ENCODE measurements at regions not wholly inside any gene's neighbourhood (a gene's known extent, or its start where the extent isn't known, plus 50 kb on each side); places are given as distances from the start of the nearest gene placed in this dataset.

DNA sequence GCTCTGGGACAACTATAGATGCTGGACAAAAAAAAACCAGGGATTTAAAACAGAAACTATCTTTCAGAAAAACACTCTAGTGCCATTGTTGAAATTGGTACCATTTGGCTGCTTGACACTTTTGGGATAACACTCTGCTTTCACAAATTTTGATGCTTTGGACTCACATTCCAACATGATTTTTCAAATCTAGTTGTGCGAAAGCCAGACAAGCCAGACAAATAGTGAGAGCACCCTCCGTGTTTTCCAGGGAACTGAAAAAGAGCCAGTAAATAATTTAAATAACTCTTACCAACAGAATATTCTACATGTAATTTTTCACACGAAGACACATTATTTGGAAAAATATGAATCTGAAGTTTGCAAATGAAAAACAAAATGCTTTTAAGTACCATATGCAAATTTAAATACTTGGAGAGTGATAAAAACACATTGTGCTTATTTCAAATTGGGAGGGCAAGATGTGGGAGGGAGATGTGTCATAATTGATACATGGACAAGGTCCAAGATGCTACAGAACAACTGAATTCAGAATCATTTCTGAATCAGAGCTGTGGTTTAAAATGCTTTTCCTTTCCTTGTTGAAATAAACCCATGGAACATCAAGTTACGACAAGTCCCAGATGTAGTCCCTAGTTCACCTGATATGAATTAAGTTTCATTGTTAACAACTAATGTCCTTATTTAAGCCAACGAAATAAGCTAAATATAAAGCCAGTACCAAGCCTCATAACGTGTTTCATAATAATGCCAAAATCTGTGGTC lies 144.2 kb upstream of the SOX2 start:
- POLR2A ChIA-PET (ENCODE audit: partially characterized antibody), result no interaction called here
- H4K20me1 ChIP-seq (replicated peaks in 1 of 2; ENCODE audit: control insufficient read depth in 1 of 2, insufficient read depth in 2 of 2, low read length in 2 of 2), result no peaks in the 10 kb centered on the region

More for the DNA sequence above, 144.2 kb upstream of the SOX2 start:
- H2BK20ac ChIP-seq (ENCODE audit: low read length), result no peak overlapping the region
- no peak overlapping the region for H3K4ac ChIP-seq (replicated peaks; ENCODE audit: insufficient read length, low read depth, low read length)
- no peak overlapping the region for H3K27ac ChIP-seq (ENCODE audit: low read depth, low read length)
- no peak overlapping the region for H3K9ac ChIP-seq (replicated peaks in 1 of 4; ENCODE audit: extremely low read depth in 1 of 4, low read depth in 3 of 4, low read length in 3 of 4)
- H3K79me1 ChIP-seq (ENCODE audit: low read depth, low read length), result no peaks in the 10 kb centered on the region
- no peak overlapping the region for H2BK5ac ChIP-seq (ENCODE audit: low read depth, low read length)
- H3K27me3 ChIP-seq (replicated peaks in 1 of 4; ENCODE audit: control insufficient read depth in 3 of 4, extremely low read depth in 1 of 4, insufficient read depth in 3 of 4, low read length in 3 of 4), result no peaks in the 10 kb centered on the region
- no peak overlapping the region for H3K18ac ChIP-seq (ENCODE audit: extremely low read depth, low read length)
- no peaks in the 10 kb centered on the region; a peak in 1 of 7 replicates for H3K4me1 ChIP-seq (replicated peaks in 1 of 4; ENCODE audit: control insufficient read depth in 3 of 4, insufficient read depth in 4 of 4, low read length in 3 of 4)
- CTCF ChIA-PET (ENCODE audit: partially characterized antibody), result no interaction called here
- H2BK120ac ChIP-seq (replicated peaks; ENCODE audit: low read depth, low read length), result no peak overlapping the region
- H2AK5ac ChIP-seq (ENCODE audit: low read depth, low read length), result no peak overlapping the region
- H3K4me2 ChIP-seq (ENCODE audit: insufficient read depth in 1 of 2, low read depth in 2 of 2, low read length in 2 of 2), result no peak overlapping the region
- FAIRE-seq (no peak), DNase-seq (ENCODE audit: low read depth in 1 of 2, low spot score in 2 of 2) (no peak)
- H3K23me2 ChIP-seq (ENCODE audit: low read depth, low read length), result no peaks in the 10 kb centered on the region; the same call in 1 of the 2 replicates
- H3K9me3 ChIP-seq (ENCODE audit: insufficient read depth in 2 of 2, low read depth in 1 of 2, low read length in 1 of 2), result no peaks in the 10 kb centered on the region
- no peak overlapping the region for H3K4me3 ChIP-seq (ENCODE audit: extremely low read depth in 1 of 4, insufficient read depth in 2 of 4, low read depth in 3 of 4, low read length in 4 of 4)
- H2AFZ ChIP-seq (ENCODE audit: low read length), result no peak overlapping the region
- H3K23ac ChIP-seq (ENCODE audit: insufficient read length), result no peak overlapping the region
- no peak overlapping the region for H4K8ac ChIP-seq (ENCODE audit: extremely low read depth, insufficient read depth, low read length)
- 89% methylated on average over 6 of the region's 6 CpGs; no CpG with 5 or more reads in 1 of the 2 experiments for WGBS, 2 experiments (ENCODE audit: extremely low coverage in 1 of 2, insufficient coverage in 1 of 2, insufficient read length in 1 of 2, insufficient replicate concordance in 2 of 2, low coverage in 1 of 2, low lambda C conversion rate in 2 of 2, missing lambda C conversion rate in 1 of 2)
- no peaks in the 10 kb centered on the region for H3K36me3 ChIP-seq (ENCODE audit: control insufficient read depth in 2 of 4, insufficient read depth in 4 of 4, low read length in 3 of 4)
- H4K5ac ChIP-seq (ENCODE audit: insufficient read length, low read depth, low read length), result no peak overlapping the region
- H3K14ac ChIP-seq (ENCODE audit: insufficient read length), result no peak overlapping the region
- H2BK15ac ChIP-seq (ENCODE audit: low read length), result no peak overlapping the region
- TF ChIP-seq MAFK (IDR thresholded peaks at IDR 0.05; ENCODE audit: low read depth, low read length) (no peak), SUZ12 (IDR thresholded peaks at IDR 0.05; ENCODE audit: low read length) (no peak), RAD21 (IDR thresholded peaks at IDR 0.05 in 1 of 2, conservative IDR thresholded peaks at IDR 0.05 in 1 of 2; ENCODE audit: low read depth in 2 of 2, low read length in 2 of 2) (no peak)
- H3K79me2 ChIP-seq (ENCODE audit: control insufficient read depth in 1 of 2, insufficient read depth in 2 of 2, low read length in 2 of 2), result no peaks in the 10 kb centered on the region
- no peak overlapping the region for H4K91ac ChIP-seq (replicated peaks; ENCODE audit: insufficient read length, low read length)
- no peak overlapping the region for H3K56ac ChIP-seq (replicated peaks; ENCODE audit: insufficient read length, low read depth, low read length)
- H2BK12ac ChIP-seq (ENCODE audit: low read depth, low read length), result no peak overlapping the region
